ENCODE measurements at regions not wholly inside any gene's neighbourhood (a gene's known extent, or its start where the extent isn't known, plus 50 kb on each side); places are given as distances from the start of the nearest gene placed in this dataset.

DNA sequence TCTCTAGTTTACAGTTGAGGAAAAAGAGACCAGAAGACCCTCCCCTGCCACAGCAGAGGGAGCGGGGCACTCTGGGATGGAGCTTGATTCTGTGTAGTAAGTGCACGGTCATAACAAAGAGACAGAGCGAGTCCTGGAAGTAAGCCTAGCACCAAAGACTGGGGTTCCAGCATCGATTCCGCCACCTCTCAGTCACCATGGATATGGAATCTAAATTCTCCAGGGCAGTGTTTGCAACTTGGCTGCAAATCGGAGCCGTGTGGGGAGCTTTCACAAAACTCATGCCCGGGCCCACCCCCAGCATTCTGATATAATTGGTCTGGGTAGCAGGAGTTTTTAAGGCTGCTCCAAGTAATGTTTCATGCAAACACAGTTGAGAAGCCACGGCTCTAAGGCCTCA, 129.5 kb upstream of the OPCML start:
- Histone ChIP-seq H3K4me1 (ENCODE audit: insufficient read depth, low read length) (no peaks in the 10 kb centered on the region), H3K9ac (ENCODE audit: insufficient read depth, low read depth, low read length) (no peak overlapping the region), H3K27me3 (ENCODE audit: control insufficient read depth in 1 of 2, insufficient read depth in 2 of 2, low read length in 2 of 2) (peaks cover 1 to 4% of the 10 kb centered on the region in 2 experiments; a peak in 1 of 5 replicates), H3K36me3 (replicated peaks in 1 of 2; ENCODE audit: control insufficient read depth in 1 of 2, insufficient read depth in 2 of 2, low read length in 2 of 2) (no peaks in the 10 kb centered on the region), H4K20me1 (ENCODE audit: insufficient read depth, low read length) (no peaks in the 10 kb centered on the region), H3K9me3 (ENCODE audit: low read length) (no peaks in the 10 kb centered on the region), H3K4me3 (replicated peaks in 1 of 3; ENCODE audit: insufficient read depth in 1 of 3, low read depth in 2 of 3, low read length in 3 of 3) (no peak overlapping the region), H3K79me2 (ENCODE audit: insufficient read depth, low read length) (no peaks in the 10 kb centered on the region), H2AFZ (ENCODE audit: low read length) (no peak overlapping the region), H3K27ac (ENCODE audit: extremely low read length, insufficient read depth, low read length) (no peak overlapping the region), H3K4me2 (ENCODE audit: low read depth, low read length) (no peak overlapping the region)
- DNase-seq (ENCODE audit: low spot score) (no peak), ATAC-seq (no peak), FAIRE-seq (no peak)
- CTCF ChIA-PET (ENCODE audit: low intra/inter-chr PET ratio, low total read pairs) = no interaction called here
- in situ Hi-C loops (cut with HindIII; ENCODE audit: extremely low pct_ligation_motif_present, low pct_unique_long_range_greater_than_20kb) (no loop called here), intact Hi-C loops (cut with micrococcal nuclease; ENCODE audit: unreplicated experiment) (no loop called here)
- 11% methylated on average over 9 of the region's 9 CpGs for WGBS (ENCODE audit: low lambda C conversion rate)
- POLR2A ChIA-PET = no interaction called here
- no peak for TF ChIP-seq RFX3 (CRISPR knock-in tag; IDR thresholded peaks at IDR 0.05)
- no peak for TF ChIP-seq PHF20 (CRISPR knock-in tag; IDR thresholded peaks at IDR 0.05)
- no peak for TF ChIP-seq HCFC1 (IDR thresholded peaks at IDR 0.05; ENCODE audit: low read depth, low read length)
- no peak for TF ChIP-seq CENPX (CRISPR knock-in tag; IDR thresholded peaks at IDR 0.05)
- no peak for TF ChIP-seq ZNF589 (CRISPR knock-in tag; conservative IDR thresholded peaks at IDR 0.05)
- no peak for TF ChIP-seq MIER2 (CRISPR knock-in tag; IDR thresholded peaks at IDR 0.05)
- TF ChIP-seq, protein P1, sequence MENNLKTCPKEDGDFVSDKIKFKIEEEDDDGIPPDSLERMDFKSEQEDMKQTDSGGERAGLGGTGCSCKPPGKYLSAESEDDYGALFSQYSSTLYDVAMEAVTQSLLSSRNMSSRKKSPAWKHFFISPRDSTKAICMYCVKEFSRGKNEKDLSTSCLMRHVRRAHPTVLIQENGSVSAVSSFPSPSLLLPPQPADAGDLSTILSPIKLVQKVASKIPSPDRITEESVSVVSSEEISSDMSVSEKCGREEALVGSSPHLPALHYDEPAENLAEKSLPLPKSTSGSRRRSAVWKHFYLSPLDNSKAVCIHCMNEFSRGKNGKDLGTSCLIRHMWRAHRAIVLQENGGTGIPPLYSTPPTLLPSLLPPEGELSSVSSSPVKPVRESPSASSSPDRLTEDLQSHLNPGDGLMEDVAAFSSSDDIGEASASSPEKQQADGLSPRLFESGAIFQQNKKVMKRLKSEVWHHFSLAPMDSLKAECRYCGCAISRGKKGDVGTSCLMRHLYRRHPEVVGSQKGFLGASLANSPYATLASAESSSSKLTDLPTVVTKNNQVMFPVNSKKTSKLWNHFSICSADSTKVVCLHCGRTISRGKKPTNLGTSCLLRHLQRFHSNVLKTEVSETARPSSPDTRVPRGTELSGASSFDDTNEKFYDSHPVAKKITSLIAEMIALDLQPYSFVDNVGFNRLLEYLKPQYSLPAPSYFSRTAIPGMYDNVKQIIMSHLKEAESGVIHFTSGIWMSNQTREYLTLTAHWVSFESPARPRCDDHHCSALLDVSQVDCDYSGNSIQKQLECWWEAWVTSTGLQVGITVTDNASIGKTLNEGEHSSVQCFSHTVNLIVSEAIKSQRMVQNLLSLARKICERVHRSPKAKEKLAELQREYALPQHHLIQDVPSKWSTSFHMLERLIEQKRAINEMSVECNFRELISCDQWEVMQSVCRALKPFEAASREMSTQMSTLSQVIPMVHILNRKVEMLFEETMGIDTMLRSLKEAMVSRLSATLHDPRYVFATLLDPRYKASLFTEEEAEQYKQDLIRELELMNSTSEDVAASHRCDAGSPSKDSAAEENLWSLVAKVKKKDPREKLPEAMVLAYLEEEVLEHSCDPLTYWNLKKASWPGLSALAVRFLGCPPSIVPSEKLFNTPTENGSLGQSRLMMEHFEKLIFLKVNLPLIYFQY (CRISPR knock-in tag; IDR thresholded peaks at IDR 0.05; ENCODE audit: borderline replicate concordance) = no peak
- TF ChIP-seq ZSCAN9 (CRISPR knock-in tag; IDR thresholded peaks at IDR 0.05; ENCODE audit: borderline replicate concordance) = no peak
- TF ChIP-seq, protein P2, sequence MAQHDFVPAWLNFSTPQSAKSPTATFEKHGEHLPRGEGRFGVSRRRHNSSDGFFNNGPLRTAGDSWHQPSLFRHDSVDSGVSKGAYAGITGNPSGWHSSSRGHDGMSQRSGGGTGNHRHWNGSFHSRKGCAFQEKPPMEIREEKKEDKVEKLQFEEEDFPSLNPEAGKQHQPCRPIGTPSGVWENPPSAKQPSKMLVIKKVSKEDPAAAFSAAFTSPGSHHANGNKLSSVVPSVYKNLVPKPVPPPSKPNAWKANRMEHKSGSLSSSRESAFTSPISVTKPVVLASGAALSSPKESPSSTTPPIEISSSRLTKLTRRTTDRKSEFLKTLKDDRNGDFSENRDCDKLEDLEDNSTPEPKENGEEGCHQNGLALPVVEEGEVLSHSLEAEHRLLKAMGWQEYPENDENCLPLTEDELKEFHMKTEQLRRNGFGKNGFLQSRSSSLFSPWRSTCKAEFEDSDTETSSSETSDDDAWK (CRISPR knock-in tag; IDR thresholded peaks at IDR 0.05) = no peak
- TF ChIP-seq, protein P3, sequence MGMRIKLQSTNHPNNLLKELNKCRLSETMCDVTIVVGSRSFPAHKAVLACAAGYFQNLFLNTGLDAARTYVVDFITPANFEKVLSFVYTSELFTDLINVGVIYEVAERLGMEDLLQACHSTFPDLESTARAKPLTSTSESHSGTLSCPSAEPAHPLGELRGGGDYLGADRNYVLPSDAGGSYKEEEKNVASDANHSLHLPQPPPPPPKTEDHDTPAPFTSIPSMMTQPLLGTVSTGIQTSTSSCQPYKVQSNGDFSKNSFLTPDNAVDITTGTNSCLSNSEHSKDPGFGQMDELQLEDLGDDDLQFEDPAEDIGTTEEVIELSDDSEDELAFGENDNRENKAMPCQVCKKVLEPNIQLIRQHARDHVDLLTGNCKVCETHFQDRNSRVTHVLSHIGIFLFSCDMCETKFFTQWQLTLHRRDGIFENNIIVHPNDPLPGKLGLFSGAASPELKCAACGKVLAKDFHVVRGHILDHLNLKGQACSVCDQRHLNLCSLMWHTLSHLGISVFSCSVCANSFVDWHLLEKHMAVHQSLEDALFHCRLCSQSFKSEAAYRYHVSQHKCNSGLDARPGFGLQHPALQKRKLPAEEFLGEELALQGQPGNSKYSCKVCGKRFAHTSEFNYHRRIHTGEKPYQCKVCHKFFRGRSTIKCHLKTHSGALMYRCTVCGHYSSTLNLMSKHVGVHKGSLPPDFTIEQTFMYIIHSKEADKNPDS (CRISPR knock-in tag; IDR thresholded peaks at IDR 0.05) = no peak
- TF ChIP-seq ZNF253 (CRISPR knock-in tag; IDR thresholded peaks at IDR 0.05; ENCODE audit: borderline replicate concordance) = no peak
- TF ChIP-seq ZNF510 (CRISPR knock-in tag; IDR thresholded peaks at IDR 0.05; ENCODE audit: low read depth) = no peak
- no peak for TF ChIP-seq ZSCAN22 (CRISPR knock-in tag; IDR thresholded peaks at IDR 0.05)
- TF ChIP-seq ZNF557 (CRISPR knock-in tag; IDR thresholded peaks at IDR 0.05) = no peak
- no peak for TF ChIP-seq ZNF264 (CRISPR knock-in tag; IDR thresholded peaks at IDR 0.05)
- no TSS peak for BruUV-seq (replicated peaks)
